NCI-H2029 (cell line): ENCODE measurements at regions not wholly inside any gene's neighbourhood (a gene's known extent, or its start where the extent isn't known, plus 50 kb on each side); places are given as distances from the start of the nearest gene placed in this dataset.

Source experiments
- DNase-seq: peaks from one replicate; lab custom pipeline; 2025; lab: John Stamatoyannopoulos, UW

DNA sequence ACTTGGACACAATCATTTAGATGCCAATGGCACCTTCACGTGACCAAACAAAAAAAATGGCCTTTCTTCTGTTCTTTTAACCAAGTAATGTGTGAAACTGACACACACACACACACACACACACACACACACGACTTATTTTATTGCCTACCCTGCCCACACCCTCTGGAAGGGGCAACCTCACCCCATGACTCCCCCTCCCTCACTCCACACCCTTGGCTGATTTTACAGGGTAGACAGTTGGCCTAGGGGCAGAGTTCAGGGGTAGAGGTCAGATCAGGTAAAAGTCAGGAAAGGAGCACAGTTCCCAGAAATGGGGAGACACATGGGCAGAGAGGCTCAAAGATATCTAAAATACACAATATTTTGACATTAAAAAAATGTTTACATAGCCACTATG lies 144.8 kb upstream of the GJB5 start:
- no peak for DNase-seq

DNA sequence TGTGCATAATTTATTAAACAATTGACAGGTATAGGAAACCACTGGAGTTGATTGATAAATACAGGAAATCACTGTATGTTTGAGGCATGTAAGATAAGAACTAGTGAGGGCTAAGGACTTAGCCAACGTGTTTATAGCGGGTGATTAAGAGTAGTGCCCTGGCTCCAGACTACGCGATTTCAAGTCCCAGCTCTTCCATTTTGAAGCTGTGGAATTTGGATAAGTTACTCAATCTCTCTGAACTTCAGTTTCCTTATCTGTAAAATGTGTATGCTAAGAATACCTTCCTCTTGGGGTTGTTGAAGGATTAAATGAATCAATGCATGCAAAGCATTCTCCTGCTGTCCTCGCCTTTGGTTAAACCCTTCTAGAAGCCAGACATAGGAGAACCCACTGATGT lies 143.3 kb upstream of the GJB5 start:
- DNase-seq: no peak

DNA sequence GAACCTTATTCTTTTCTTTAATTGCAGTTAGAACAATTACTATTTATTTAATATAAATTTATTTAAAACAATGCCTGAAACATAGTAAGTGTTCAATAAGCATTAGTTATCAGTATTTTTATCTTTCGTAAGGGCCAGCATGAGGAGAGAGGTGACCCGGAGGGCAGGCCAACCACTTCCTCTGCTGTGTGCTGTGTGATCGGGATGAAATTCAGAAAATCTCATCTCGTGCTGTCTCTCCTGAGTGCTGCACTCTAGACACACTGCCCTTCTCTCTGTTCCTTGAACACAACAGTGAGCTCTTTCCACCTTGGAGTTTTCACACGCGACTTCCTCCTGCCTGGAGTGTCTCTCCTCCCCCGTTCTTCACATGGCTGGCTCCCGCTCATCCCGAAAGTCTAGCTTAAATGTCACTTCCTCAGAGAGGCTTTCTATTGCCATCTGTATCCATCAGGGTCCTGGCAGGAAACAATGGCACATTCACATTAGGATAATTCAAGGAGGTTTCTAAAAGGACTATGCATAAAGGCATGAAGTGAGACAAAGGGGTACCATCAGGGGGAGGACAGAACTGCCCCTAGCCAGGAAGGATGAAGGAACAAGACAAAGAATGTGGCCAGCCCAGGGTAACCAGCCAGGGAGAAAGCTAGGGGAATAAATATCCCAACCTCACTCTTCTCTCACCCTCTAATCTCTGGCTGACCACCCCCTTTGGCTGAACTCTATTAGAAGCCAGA lies 142.6 kb upstream of the GJB5 start:
- DNase-seq: no peak

GRCh38 chr1:34617321-34618118 lies 137.3 kb upstream of the GJB5 start:
- DNase-seq: no peak

DNA sequence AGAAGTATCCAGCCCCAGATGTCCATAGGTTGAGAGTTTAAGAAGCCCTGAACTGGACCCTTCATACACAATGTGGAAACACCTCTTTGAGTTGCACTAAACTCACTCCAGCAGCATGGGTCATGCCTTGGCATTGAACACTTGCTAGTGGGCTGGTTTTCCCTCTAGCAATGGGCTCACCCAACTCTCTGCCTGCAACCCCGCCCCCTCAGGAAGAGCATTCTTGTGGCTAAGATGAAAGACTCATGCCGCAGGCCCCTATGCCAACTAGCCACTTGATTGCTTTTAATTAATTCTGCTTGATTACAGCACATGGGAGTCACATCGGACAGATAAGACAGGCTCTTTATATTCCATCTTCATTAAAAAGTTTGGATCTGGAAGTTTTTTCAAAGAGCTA lies 136.5 kb upstream of the GJB5 start:
- DNase-seq: no peak

- no peak for DNase-seq
Measured at GRCh38 chr1:34619256-34619655, 135.6 kb upstream of the GJB5 start.

DNA sequence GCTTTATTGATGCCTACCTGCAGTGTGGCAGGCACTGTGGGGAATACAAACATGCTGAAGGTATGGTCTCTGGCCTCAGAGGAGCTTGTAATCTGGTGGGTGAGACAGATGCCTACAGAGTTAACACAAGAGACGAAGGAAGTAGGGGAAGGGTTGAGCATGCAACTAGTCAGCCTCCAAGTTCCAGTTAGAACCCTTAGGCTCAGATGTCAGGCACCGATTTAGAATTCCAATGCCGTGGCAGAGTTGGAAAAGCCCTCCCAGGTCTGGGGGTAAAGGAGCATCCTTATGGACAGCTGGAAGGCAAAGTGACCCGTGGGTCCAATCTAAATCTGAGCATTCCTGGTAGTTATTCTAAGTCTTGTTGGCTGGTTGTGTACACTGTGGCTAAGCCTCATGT lies 132.9 kb upstream of the GJB5 start:
- no peak for DNase-seq

DNA sequence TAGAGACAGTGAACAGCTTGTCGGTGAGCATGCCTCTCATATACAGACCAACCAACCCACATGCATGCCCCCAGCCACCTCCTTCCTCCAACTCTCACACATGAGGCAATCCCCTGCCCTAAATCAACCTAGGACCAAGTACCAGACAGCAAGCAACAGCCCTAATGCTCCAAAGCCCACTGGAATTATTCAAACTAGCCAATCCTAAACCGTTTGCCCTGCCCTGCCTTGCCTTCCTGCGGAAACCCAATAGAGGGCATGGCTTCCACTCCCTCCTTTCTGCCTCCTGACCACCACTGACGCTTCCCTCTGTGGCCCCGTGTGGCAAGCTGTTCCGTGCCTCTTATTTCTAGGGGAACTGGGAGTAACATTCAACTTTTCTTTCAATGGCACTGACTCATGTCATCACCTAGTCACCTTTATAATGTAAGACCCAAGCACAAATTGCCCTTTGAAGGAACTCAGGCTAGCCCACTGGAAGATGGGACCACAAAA lies 129.3 kb upstream of the GJB5 start:
- DNase-seq: no peak

GRCh38 chr1:34627465-34628240 lies 127.2 kb upstream of the GJB5 start:
- DNase-seq: no peak

GRCh38 chr1:34631126-34631525 lies 123.7 kb upstream of the GJB5 start:
- no peak for DNase-seq

DNA sequence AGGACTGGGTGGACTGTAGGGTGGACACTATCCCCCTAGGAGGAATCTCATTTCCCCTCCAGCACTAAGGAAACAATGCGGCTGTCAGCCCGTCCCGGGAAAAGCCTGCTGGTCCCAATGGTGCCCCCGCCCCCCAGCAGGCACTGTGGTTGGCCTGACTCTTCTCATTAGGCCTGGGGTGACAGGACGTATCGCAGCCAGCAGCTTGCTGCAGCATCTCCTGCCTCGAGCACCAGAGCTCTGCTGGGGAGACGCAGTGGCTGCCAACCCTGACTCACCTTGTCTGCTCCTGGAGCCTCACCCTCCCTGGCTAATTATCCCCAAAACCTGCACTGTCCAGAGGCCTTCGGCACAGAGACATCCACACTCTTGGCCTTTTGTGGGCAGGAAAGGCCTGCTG lies 115.1 kb upstream of the GJB5 start:
- DNase-seq: no peak

GRCh38 chr1:34640654-34641401 lies 114.0 kb upstream of the GJB5 start:
- no peak for DNase-seq

DNA sequence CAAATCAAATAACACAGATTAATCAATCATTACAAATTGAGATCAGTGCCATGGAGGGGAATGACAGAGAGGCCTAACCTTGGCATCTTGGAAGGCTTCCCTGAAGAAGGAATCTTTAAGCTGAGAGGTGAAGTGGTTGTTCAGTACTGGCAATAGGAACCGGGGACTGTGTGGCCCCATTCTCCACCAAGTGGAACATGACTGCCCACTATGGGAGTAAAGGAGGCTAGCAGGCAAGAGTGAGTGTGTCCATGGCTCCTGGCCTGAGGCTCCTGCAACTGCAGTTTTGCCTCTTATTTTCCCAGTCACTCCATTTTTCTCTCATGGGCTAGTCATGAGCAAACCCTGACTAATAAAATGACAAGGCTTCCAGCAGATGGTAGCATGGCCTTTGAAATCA lies 112.2 kb upstream of the GJB5 start:
- DNase-seq: no peak

- DNase-seq: no peak
Measured at GRCh38 chr1:34645109-34645688, 109.6 kb upstream of the GJB5 start.

GRCh38 chr1:34645919-34646318 lies 108.9 kb upstream of the GJB5 start:
- no peak for DNase-seq

- DNase-seq: no peak
Measured at GRCh38 chr1:34648501-34648900, 106.3 kb upstream of the GJB5 start.

DNA sequence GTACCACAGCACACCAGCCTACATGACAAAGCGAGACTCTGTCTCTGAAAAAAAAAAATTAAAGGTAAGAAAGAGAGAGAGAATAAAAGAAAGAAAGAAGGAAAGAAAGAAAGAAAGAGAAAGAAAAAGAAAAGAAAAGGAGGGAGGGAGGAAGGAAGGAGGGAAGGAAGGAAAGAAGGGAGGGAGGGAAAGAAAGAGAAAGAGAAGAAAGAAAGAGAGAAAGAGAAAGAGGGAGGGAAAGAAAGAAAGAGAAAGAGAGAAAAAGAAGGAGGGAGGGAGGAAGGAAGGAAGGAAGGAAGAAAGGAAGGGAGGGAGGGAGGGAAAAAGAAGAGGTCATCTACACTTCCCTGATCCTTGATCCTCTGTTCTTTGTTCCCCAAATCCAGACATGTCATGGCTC lies 104.8 kb upstream of the GJB5 start:
- no peak for DNase-seq

DNA sequence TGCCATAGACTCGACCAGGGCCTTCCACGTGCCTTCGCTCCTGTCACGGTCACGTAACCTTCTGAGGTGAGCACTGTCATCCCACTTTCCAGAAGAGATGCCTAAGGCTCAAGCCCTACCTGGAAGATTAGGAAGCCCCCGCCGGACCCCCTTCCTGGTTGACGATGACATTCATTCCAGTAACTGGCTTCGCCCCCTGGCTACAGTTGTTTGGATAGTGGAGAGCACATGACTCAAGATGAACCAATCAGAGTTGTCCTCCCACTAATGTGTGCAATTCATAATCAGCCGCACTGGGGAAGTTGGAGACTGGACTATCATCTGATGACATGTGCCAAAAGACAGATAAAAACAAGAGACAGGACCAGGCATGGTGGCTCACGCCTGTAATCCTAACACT lies 104.0 kb upstream of the GJB5 start:
- DNase-seq: no peak

- no peak for DNase-seq
Measured at GRCh38 chr1:34653110-34653509, 101.7 kb upstream of the GJB5 start.

DNA sequence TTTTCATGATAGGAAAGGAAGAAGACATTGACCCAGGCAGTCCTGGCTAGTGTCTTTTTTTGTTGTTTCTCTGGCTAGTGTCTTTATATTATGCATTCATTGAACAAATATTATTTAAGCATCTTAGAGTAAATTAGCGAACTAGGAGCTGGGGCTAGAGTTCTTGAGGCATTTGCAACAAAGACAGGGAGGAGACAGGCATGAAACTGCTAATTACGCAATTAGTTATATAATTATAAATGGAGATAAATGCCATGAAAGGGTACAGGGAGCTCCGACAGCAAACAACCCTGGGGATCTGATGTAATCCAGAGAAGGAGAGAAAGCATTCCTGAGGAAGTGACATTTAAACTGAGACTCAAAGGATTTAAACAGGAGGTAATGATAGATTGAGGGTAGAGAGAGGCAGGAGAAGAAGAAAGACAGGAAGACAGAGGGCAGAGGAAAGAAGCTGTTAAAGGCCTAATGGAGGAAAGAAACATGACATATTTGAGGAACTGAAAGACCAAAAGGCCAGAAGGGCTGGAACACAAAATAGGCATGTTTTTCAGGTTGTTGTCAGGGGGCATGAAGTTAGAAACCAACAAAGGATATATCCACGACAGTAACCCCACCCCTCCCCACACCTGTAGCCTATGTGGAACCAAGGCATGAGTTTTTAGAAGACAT lies 99.5 kb upstream of the GJB5 start:
- no peak for DNase-seq

GRCh38 chr1:34655875-34656240 lies 99.0 kb upstream of the GJB5 start:
- DNase-seq: no peak
